Thymus (tissue), 11 donors: ENCODE measurements at regions not wholly inside any gene's neighbourhood (a gene's known extent, or its start where the extent isn't known, plus 50 kb on each side); places are given as distances from the start of the nearest gene placed in this dataset.

Experiments
- DNase-seq, 9 donors: peaks; one replicate each; pipeline ENCODE4 v3.0.0-alpha.2; 2013; ENCODE audit warnings: low spot score in 9 of 9, low read depth in 6 of 9, missing footprints in 1 of 9
- H3K27ac ChIP-seq, 2 donors: one replicate each; pipeline ENCODE4 v1.5.1; 2013; ENCODE audit warnings: control low read depth in 1 of 2, low read depth in 1 of 2, low read length in 1 of 2, mild to moderate bottlenecking in 1 of 2, moderate library complexity in 1 of 2
- H3K27me3 ChIP-seq, 2 donors: one replicate each; pipeline ENCODE4 v1.5.1; 2013; ENCODE audit warnings: low read length in 1 of 2; ENCODE audit not compliant: control insufficient read depth in 2 of 2, insufficient read depth in 1 of 2
- H3K36me3 ChIP-seq, 2 donors: one replicate each; pipeline ENCODE4 v1.5.1; 2013; ENCODE audit warnings: low read length in 1 of 2, mild to moderate bottlenecking in 1 of 2, moderate library complexity in 1 of 2; ENCODE audit not compliant: control insufficient read depth in 2 of 2, insufficient read depth in 2 of 2
- H3K4me1 ChIP-seq, 2 donors: one replicate each; pipeline ENCODE4 v1.5.1; 2013; ENCODE audit warnings: low read length in 2 of 2; ENCODE audit not compliant: control insufficient read depth in 2 of 2, insufficient read depth in 2 of 2
- H3K4me3 ChIP-seq, 2 donors: one replicate each; pipeline ENCODE4 v1.5.1; 2013; ENCODE audit warnings: low read length in 2 of 2, control low read depth in 1 of 2, mild to moderate bottlenecking in 1 of 2
- H3K9me3 ChIP-seq, 2 donors: one replicate each; pipeline ENCODE4 v1.5.1; 2013; ENCODE audit warnings: low read length in 1 of 2, mild to moderate bottlenecking in 1 of 2; ENCODE audit not compliant: control insufficient read depth in 2 of 2, insufficient read depth in 1 of 2
- WGBS: extraction: QIAGEN DNeasy Blood & Tissue Kit; methylation state at CpG from one replicate; pipeline ENCODE4 v1.1.7; 2013; 5-methylcytosine and 5-hydroxymethylcytosine counted together
- donor health status: healthy.

- Histone ChIP-seq H3K4me1 (no peaks in the 10 kb centered on the region), H3K27ac (no peak overlapping the region), H3K27me3 (no peaks in the 10 kb centered on the region), H3K9me3 (no peaks in the 10 kb centered on the region), H3K4me3 (no peak overlapping the region), H3K36me3 (no peaks in the 10 kb centered on the region)
- DNase-seq: no peak
- WGBS: 96% methylated on average over 3 of the region's 3 CpGs
Measured at GRCh38 chr4:101682946-101683345, 107.6 kb upstream of the BANK1 start.

- H3K4me1 ChIP-seq: no peaks in the 10 kb centered on the region
- no peaks in the 10 kb centered on the region for H3K27me3 ChIP-seq
- WGBS: 67% methylated on average over 3 of the region's 3 CpGs
- H3K9me3 ChIP-seq: no peaks in the 10 kb centered on the region
- no peak overlapping the region for H3K27ac ChIP-seq
- no peaks in the 10 kb centered on the region for H3K36me3 ChIP-seq
- no peak overlapping the region for H3K4me3 ChIP-seq
- DNase-seq: no peak
Measured at GRCh38 chr4:101678180-101678579, 112.3 kb upstream of the BANK1 start.

- 96% methylated on average over 3 of the region's 3 CpGs for WGBS
- Histone ChIP-seq H3K27ac (no peak overlapping the region), H3K4me1 (no peaks in the 10 kb centered on the region), H3K4me3 (no peak overlapping the region), H3K27me3 (no peaks in the 10 kb centered on the region), H3K9me3 (no peaks in the 10 kb centered on the region), H3K36me3 (no peaks in the 10 kb centered on the region)
- no peak for DNase-seq
Measured at GRCh38 chr4:101670897-101671296, 119.6 kb upstream of the BANK1 start.

GRCh38 chr4:101670370-101670769 lies 120.2 kb upstream of the BANK1 start:
- Histone ChIP-seq H3K27ac (no peak overlapping the region), H3K4me1 (no peaks in the 10 kb centered on the region), H3K9me3 (no peaks in the 10 kb centered on the region), H3K4me3 (no peak overlapping the region), H3K27me3 (no peaks in the 10 kb centered on the region), H3K36me3 (no peaks in the 10 kb centered on the region)
- 89% methylated on average over 4 of the region's 4 CpGs for WGBS
- DNase-seq: no peak

GRCh38 chr4:101669832-101670188 lies 120.7 kb upstream of the BANK1 start:
- no peaks in the 10 kb centered on the region for H3K27me3 ChIP-seq
- H3K27ac ChIP-seq: no peak overlapping the region
- H3K36me3 ChIP-seq: no peaks in the 10 kb centered on the region
- no peak overlapping the region for H3K4me3 ChIP-seq
- 99% methylated on average over 1 of the region's 1 CpG for WGBS
- DNase-seq: no peak
- no peaks in the 10 kb centered on the region for H3K4me1 ChIP-seq
- no peaks in the 10 kb centered on the region for H3K9me3 ChIP-seq

GRCh38 chr4:101669138-101669831 lies 121.2 kb upstream of the BANK1 start:
- Histone ChIP-seq H3K27ac (no peak overlapping the region), H3K27me3 (no peaks in the 10 kb centered on the region)
- WGBS: 91% methylated on average over 3 of the region's 3 CpGs

GRCh38 chr4:101667348-101667747 lies 123.2 kb upstream of the BANK1 start:
- Histone ChIP-seq H3K36me3 (no peaks in the 10 kb centered on the region), H3K4me3 (no peak overlapping the region), H3K4me1 (no peaks in the 10 kb centered on the region), H3K9me3 (no peaks in the 10 kb centered on the region), H3K27me3 (no peaks in the 10 kb centered on the region), H3K27ac (no peak overlapping the region)
- WGBS: 98% methylated on average over 4 of the region's 4 CpGs
- DNase-seq: no peak

More at GRCh38 chr4:101669138-101669831, 121.2 kb upstream of the BANK1 start:
- no peak for DNase-seq
- Histone ChIP-seq H3K9me3 (no peaks in the 10 kb centered on the region), H3K36me3 (no peaks in the 10 kb centered on the region), H3K4me3 (no peak overlapping the region), H3K4me1 (no peaks in the 10 kb centered on the region)

- Histone ChIP-seq H3K4me1 (no peaks in the 10 kb centered on the region), H3K4me3 (no peak overlapping the region), H3K9me3 (no peaks in the 10 kb centered on the region), H3K27me3 (no peaks in the 10 kb centered on the region), H3K36me3 (no peaks in the 10 kb centered on the region), H3K27ac (no peak overlapping the region)
- DNase-seq: no peak
- WGBS: 53% methylated on average over 1 of the region's 1 CpG
Measured at GRCh38 chr4:101660607-101661006, 129.9 kb upstream of the BANK1 start.

- H3K27ac ChIP-seq: no peak overlapping the region
- H3K4me1 ChIP-seq: no peaks in the 10 kb centered on the region
- H3K36me3 ChIP-seq: no peaks in the 10 kb centered on the region
- no peak overlapping the region for H3K4me3 ChIP-seq
- WGBS: 100% methylated on average over 1 of the region's 1 CpG
- H3K27me3 ChIP-seq: no peaks in the 10 kb centered on the region
- H3K9me3 ChIP-seq: no peaks in the 10 kb centered on the region
- DNase-seq: no peak
Measured at GRCh38 chr4:101655857-101656256, 134.7 kb upstream of the BANK1 start.
